ENCODE measurements at regions not wholly inside any gene's neighbourhood (a gene's known extent, or its start where the extent isn't known, plus 50 kb on each side); places are given as distances from the start of the nearest gene placed in this dataset.

GRCh38 chr4:14277505-14277904 is 650.0 kb upstream of the BOD1L1 start:
- Histone ChIP-seq H3K9me2 (no peaks in the 10 kb centered on the region), H3K9ac (no peak overlapping the region), H3K27ac (ENCODE audit: low read depth in 2 of 2, low read length in 1 of 2) (no peak overlapping the region), H3K4me1 (ENCODE audit: control insufficient read depth in 1 of 2, insufficient read depth in 2 of 2, low read depth in 1 of 2, low read length in 1 of 2) (no peaks in the 10 kb centered on the region; a peak in 1 of 4 replicates), H2AFZ (ENCODE audit: low read depth) (no peak overlapping the region), H3K79me2 (ENCODE audit: insufficient read depth) (no peaks in the 10 kb centered on the region), H3K27me3 (ENCODE audit: insufficient read depth) (no peaks in the 10 kb centered on the region), H3K4me3 (ENCODE audit: low read depth in 2 of 2, low read length in 1 of 2) (no peak overlapping the region), H3K9me3 (no peaks in the 10 kb centered on the region), H3K4me2 (no peak overlapping the region), H4K20me1 (ENCODE audit: insufficient read depth) (no peaks in the 10 kb centered on the region), H3F3A (replicated peaks; ENCODE audit: insufficient read depth) (no peaks in the 10 kb centered on the region), H3K36me3 (replicated peaks in 1 of 2; ENCODE audit: control insufficient read depth in 1 of 2, insufficient read depth in 2 of 2, low read length in 1 of 2) (no peaks in the 10 kb centered on the region)
- no peak for DNase-seq
- WGBS (ENCODE audit: low lambda C conversion rate), result 18% methylated on average over 4 of the region's 4 CpGs
- TF ChIP-seq RCOR1 (IDR thresholded peaks at IDR 0.05; ENCODE audit: low read length) (no peak), ZBTB33 (IDR thresholded peaks at IDR 0.05; ENCODE audit: borderline replicate concordance, low read depth) (no peak), EP300 (IDR thresholded peaks at IDR 0.05; ENCODE audit: borderline replicate concordance in 1 of 2, low read depth in 1 of 2, low read length in 1 of 2) (no peak), RAD21 (IDR thresholded peaks at IDR 0.05; ENCODE audit: low read length) (no peak), YY1 (IDR thresholded peaks at IDR 0.05; ENCODE audit: low read depth) (no peak), NFIC (IDR thresholded peaks at IDR 0.05; ENCODE audit: borderline replicate concordance) (no peak), SMC3 (IDR thresholded peaks at IDR 0.05; ENCODE audit: low read depth, low read length) (no peak), GATA2 (CRISPR knock-in tag; IDR thresholded peaks at IDR 0.05) (no peak), EZH2phosphoT487 (IDR thresholded peaks at IDR 0.05; ENCODE audit: borderline replicate concordance, low read depth) (no peak), SIN3A (IDR thresholded peaks at IDR 0.05; ENCODE audit: borderline replicate concordance, low read depth, low read length) (no peak), TEAD4 (IDR thresholded peaks at IDR 0.05; ENCODE audit: borderline replicate concordance, insufficient read depth) (no peak), POLR2AphosphoS5 (IDR thresholded peaks at IDR 0.05; ENCODE audit: low read depth, low read length) (no peak), REST (IDR thresholded peaks at IDR 0.05; ENCODE audit: low read depth, low read length) (no peak), GABPA (IDR thresholded peaks at IDR 0.05; ENCODE audit: low read depth) (no peak)
- TF ChIP-seq, protein P1, sequence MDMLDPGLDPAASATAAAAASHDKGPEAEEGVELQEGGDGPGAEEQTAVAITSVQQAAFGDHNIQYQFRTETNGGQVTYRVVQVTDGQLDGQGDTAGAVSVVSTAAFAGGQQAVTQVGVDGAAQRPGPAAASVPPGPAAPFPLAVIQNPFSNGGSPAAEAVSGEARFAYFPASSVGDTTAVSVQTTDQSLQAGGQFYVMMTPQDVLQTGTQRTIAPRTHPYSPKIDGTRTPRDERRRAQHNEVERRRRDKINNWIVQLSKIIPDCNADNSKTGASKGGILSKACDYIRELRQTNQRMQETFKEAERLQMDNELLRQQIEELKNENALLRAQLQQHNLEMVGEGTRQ (IDR thresholded peaks at IDR 0.05; ENCODE audit: borderline replicate concordance, low read depth, low read length), result no peak
- TF ChIP-seq, protein P2, sequence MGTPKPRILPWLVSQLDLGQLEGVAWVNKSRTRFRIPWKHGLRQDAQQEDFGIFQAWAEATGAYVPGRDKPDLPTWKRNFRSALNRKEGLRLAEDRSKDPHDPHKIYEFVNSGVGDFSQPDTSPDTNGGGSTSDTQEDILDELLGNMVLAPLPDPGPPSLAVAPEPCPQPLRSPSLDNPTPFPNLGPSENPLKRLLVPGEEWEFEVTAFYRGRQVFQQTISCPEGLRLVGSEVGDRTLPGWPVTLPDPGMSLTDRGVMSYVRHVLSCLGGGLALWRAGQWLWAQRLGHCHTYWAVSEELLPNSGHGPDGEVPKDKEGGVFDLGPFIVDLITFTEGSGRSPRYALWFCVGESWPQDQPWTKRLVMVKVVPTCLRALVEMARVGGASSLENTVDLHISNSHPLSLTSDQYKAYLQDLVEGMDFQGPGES (IDR thresholded peaks at IDR 0.05; ENCODE audit: low read depth, low read length), result no peak
- POLR2A ChIA-PET, result no interaction called here
- CTCF ChIA-PET, result no interaction called here

Measured in SK-N-SH (cell line).